Esophagus muscularis mucosa (tissue), 4 donors: ENCODE measurements at regions not wholly inside any gene's neighbourhood (a gene's known extent, or its start where the extent isn't known, plus 50 kb on each side); places are given as distances from the start of the nearest gene placed in this dataset.
A peak's percentile ranks its signal among the peaks of the same experiment; 100 is the strongest.

Experiments
- DNase-seq: peaks from one replicate; pipeline ENCODE4 v3.0.0-alpha.2; 2017; ENCODE audit errors: extremely low spot score
- H3K27ac ChIP-seq, 4 donors: fragments of 200-600 bp; sonication (generic); replicated peaks in 1 of 4; 1 replicate in 3 of 4; 2 replicates in 1 of 4; pipeline ENCODE4 v1.5.1; 2016 to 2019; ENCODE audit warnings: mild to moderate bottlenecking in 1 of 4
- H3K27me3 ChIP-seq, 4 donors: fragments of 200-600 bp; sonication (generic); one replicate each; pipeline versions ENCODE4 v1.5.1 to v1.6.0; 2016 to 2019
- H3K36me3 ChIP-seq, 4 donors: fragments of 200-600 bp; sonication (generic); one replicate each; pipeline ENCODE4 v1.5.1; 2016 to 2019
- H3K4me1 ChIP-seq, 4 donors: fragments of 200-600 bp; sonication (generic); one replicate each; pipeline ENCODE4 v1.5.1; 2016 to 2019
- H3K4me3 ChIP-seq, 4 donors: fragments of 200-600 bp; sonication (generic); 1 replicate in 2 of 4; 2 replicates in 2 of 4; pipeline ENCODE4 v1.5.1; 2016 to 2019; ENCODE audit warnings: mild to moderate bottlenecking in 4 of 4, moderate library complexity in 1 of 4
- H3K9me3 ChIP-seq, 4 donors: fragments of 200-600 bp; sonication (generic); 1 replicate in 3 of 4; 2 replicates in 1 of 4; pipeline ENCODE4 v1.5.1; 2016 to 2019
- EP300 ChIP-seq: sonication (generic); formaldehyde crosslinking; IDR thresholded peaks from one replicate; pipeline ENCODE4 v1.6.1; 2017; ENCODE audit warnings: antibody characterized with exemption
- POLR2A ChIP-seq: fragments of 450-650 bp; IDR thresholded peaks from one replicate; pipeline ENCODE4 v1.6.1; 2017; ENCODE audit warnings: antibody characterized with exemption, moderate library complexity, mild to moderate bottlenecking, low read depth
- POLR2AphosphoS5 ChIP-seq, 2 donors: sonication (generic); formaldehyde crosslinking; IDR thresholded peaks; one replicate each; pipeline ENCODE4 v1.6.1; 2017; ENCODE audit warnings: antibody characterized with exemption in 2 of 2
- WGBS: methylation state at CpG from one replicate; pipeline ENCODE4 v1.1.5; 2018; 5-methylcytosine and 5-hydroxymethylcytosine counted together
- intact Hi-C: fragments of 100-400 bp; cut with DNase I; formaldehyde crosslinking; loops from one replicate; pipeline ENCODE4 v1.15.1; 2023
- TF ChIP-seq, protein P1 (sequence below), 3 experiments: fragments of 200-600 bp in 2 of 3; fragments of 450-650 bp in 1 of 3; sonication (generic) in 2 of 3; IDR thresholded peaks; one replicate each; pipeline ENCODE4 v1.5.1; 2017 to 2019; ENCODE audit warnings: antibody characterized with exemption in 3 of 3, mild to moderate bottlenecking in 2 of 3, moderate library complexity in 1 of 3

DNA sequence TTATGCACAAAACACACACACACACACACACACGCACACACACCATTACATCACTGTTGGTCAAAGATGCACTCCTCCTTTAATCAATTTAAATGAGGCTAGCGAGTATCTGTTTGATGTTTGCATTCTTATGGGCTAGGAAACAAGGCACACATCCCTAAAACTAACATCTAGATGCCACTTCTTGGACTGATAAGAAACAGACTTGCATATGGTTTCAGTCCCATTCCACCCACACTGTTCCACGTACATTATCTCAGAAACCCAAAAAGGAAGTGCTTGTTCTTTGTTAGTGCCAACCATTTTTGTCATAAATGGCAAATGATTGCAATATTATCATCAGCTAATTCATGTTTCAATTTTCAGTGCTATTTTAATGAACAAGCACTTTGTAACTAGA lies 69.5 kb downstream of the CCR1 start:
- no peaks in the 10 kb centered on the region for H3K36me3 ChIP-seq
- WGBS, result 70% methylated on average over 3 of the region's 3 CpGs
- TF ChIP-seq POLR2A (no peak), EP300 (no peak), POLR2AphosphoS5 (IDR thresholded peaks at IDR 0.05) (no peak)
- TF ChIP-seq, protein P1, sequence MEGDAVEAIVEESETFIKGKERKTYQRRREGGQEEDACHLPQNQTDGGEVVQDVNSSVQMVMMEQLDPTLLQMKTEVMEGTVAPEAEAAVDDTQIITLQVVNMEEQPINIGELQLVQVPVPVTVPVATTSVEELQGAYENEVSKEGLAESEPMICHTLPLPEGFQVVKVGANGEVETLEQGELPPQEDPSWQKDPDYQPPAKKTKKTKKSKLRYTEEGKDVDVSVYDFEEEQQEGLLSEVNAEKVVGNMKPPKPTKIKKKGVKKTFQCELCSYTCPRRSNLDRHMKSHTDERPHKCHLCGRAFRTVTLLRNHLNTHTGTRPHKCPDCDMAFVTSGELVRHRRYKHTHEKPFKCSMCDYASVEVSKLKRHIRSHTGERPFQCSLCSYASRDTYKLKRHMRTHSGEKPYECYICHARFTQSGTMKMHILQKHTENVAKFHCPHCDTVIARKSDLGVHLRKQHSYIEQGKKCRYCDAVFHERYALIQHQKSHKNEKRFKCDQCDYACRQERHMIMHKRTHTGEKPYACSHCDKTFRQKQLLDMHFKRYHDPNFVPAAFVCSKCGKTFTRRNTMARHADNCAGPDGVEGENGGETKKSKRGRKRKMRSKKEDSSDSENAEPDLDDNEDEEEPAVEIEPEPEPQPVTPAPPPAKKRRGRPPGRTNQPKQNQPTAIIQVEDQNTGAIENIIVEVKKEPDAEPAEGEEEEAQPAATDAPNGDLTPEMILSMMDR (IDR thresholded peaks at IDR 0.05), result no peak
- peaks cover 0 to 1% (median 0%) of the 10 kb centered on the region in 4 donors for H3K4me1 ChIP-seq
- H3K9me3 ChIP-seq, result no peaks in the 10 kb centered on the region
- H3K27ac ChIP-seq, result no peak overlapping the region
- no peak for DNase-seq
- H3K4me3 ChIP-seq, result no peak overlapping the region
- H3K27me3 ChIP-seq, result no peaks in the 10 kb centered on the region
- intact Hi-C loops, result no loop called here

DNA sequence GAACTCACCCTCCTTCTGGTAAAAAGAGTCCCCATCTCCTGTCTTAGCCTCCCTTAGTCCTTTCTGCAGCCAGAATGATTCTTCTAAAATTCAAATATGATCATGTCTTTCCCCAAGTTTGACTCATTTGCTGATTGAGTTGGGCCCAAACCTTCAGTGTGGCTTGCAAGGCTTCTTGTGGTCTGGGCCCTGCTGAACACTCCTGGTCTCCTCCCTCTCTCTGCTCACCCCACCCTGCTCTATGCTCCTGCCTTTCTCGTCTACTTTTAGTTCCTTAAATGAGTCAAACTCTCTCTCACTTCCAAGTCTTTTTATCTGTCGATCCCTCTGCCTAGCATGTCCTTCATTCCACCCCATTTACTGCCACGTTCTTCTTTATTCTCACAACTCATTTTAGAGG lies 72.6 kb downstream of the CCR1 start:
- intact Hi-C loops, result no loop called here
- WGBS, result 71% methylated on average over 3 of the region's 3 CpGs
- H3K36me3 ChIP-seq, result no peaks in the 10 kb centered on the region
- TF ChIP-seq, protein P1 (IDR thresholded peaks at IDR 0.05), result no peak
- TF ChIP-seq EP300, result no peak
- no peak for TF ChIP-seq POLR2A
- H3K4me1 ChIP-seq, result no peaks in the 10 kb centered on the region
- DNase-seq, result peak; percentile 72
- H3K4me3 ChIP-seq, result no peak overlapping the region
- H3K27me3 ChIP-seq, result no peaks in the 10 kb centered on the region
- H3K27ac ChIP-seq, result no peak overlapping the region
- no peaks in the 10 kb centered on the region for H3K9me3 ChIP-seq

DNA sequence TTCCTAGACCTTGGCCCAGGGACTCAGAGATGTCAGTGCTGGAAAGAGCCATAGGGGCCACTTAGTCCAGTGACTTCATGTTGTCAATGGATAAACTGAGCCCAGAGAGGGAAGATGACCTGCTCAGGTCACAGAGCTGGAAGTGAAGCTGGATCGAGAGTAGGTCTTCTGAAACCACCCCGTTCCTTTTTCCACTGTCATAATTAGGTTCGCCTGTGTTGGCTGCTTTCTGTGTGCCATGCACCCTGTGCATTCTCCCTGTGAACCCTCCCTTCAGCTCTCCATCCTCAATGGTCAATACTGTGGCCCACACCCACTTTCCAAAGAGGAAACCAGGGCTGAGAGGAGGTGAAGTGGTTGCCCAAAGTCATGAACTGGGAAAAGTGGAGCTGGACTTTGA lies 74.8 kb downstream of the CCR1 start:
- WGBS, result 85% methylated on average over 3 of the region's 3 CpGs
- DNase-seq, result peak; percentile 55

DNA sequence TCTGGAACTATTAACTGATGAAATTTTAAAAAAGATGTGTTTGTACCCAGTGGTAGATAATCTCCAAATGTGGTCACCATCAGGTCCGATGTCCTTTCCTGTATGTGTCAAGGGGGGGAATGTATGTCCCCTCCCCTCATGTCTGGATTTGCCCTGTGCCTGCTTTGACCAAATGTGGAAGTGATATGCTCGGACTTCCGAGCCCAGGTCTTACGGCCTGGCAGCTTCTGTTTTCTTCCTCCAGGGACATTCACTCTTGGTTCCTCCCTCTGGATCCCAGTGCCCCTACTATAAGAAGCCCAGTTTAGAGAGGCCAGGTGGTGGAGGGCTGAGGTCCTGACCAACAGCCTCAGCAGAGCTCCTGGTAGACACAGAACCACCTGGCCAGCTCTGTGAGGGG lies 75.5 kb downstream of the CCR1 start:
- Histone ChIP-seq H3K4me1 (no peaks in the 10 kb centered on the region), H3K27me3 (no peaks in the 10 kb centered on the region), H3K27ac (no peak overlapping the region), H3K36me3 (no peaks in the 10 kb centered on the region), H3K9me3 (no peaks in the 10 kb centered on the region), H3K4me3 (no peak overlapping the region)
- intact Hi-C loops, result no loop called here
- TF ChIP-seq, protein P1 (IDR thresholded peaks at IDR 0.05), result no peak
- TF ChIP-seq POLR2A (no peak), EP300 (no peak), POLR2AphosphoS5 (IDR thresholded peaks at IDR 0.05) (no peak)
- peak; percentile 90 for DNase-seq
- 86% methylated on average over 3 of the region's 4 CpGs for WGBS

More for the DNA sequence above, 74.8 kb downstream of the CCR1 start:
- Histone ChIP-seq H3K36me3 (no peaks in the 10 kb centered on the region), H3K4me1 (no peaks in the 10 kb centered on the region), H3K9me3 (no peaks in the 10 kb centered on the region), H3K27ac (no peak overlapping the region), H3K4me3 (no peak overlapping the region), H3K27me3 (no peaks in the 10 kb centered on the region)
- intact Hi-C loops, result no loop called here
- TF ChIP-seq EP300, result no peak
- no peak for TF ChIP-seq POLR2A
- no peak for TF ChIP-seq POLR2AphosphoS5 (IDR thresholded peaks at IDR 0.05)
- TF ChIP-seq, protein P1 (IDR thresholded peaks at IDR 0.05), result no peak

DNA sequence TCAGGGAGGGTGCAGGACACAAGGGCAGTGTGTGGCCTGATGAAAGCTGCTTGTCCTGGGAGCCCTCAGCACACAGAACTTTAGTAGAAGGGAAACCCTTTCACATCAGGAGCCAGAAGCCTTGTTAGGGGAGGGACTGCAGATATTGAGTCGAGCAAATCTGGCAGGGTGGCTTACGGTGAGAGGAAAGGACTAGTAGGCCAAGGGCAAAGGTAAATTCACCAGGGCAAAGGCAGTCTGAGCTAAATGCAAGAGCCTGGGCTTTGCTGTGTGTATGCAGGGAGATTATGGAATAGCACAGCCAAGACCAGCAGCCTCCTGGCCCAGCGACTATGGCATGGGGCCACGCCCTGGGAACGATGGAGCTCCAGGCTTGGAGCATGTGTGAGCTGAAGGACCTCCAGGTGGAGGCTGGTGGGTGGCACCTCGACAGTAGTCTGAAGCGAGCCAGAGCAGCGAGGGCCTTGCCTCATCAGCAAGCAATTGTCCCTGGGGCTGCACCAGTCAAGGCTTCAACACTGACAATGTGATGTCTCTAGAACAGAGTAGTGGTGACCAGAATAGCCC lies 76.1 kb downstream of the CCR1 start:
- Histone ChIP-seq H3K36me3 (no peaks in the 10 kb centered on the region), H3K27me3 (no peaks in the 10 kb centered on the region), H3K9me3 (no peaks in the 10 kb centered on the region), H3K27ac (no peak overlapping the region), H3K4me1 (no peaks in the 10 kb centered on the region), H3K4me3 (no peak overlapping the region)
- intact Hi-C loops, result no loop called here
- TF ChIP-seq EP300 (no peak), POLR2A (no peak), POLR2AphosphoS5 (IDR thresholded peaks at IDR 0.05) (no peak)
- TF ChIP-seq, protein P1 (IDR thresholded peaks at IDR 0.05), result no peak
- 84% methylated on average over 8 of the region's 8 CpGs for WGBS
- DNase-seq, result peak; percentile 86
